AG04449 (cell line): ENCODE measurements at regions not wholly inside any gene's neighbourhood (a gene's known extent, or its start where the extent isn't known, plus 50 kb on each side); places are given as distances from the start of the nearest gene placed in this dataset.

Experiments
- CTCF ChIA-PET: fragments of 350-600 bp; formaldehyde crosslinking; extraction: SDS; loops from one replicate; lab custom pipeline; 2021; ENCODE audit warnings: antibody characterized with exemption; lab: Yijun Ruan, JAX
- POLR2A ChIA-PET: fragments of 400-600, 350-600 bp; formaldehyde crosslinking; extraction: SDS; loops from one replicate; lab custom pipeline; 2020; ENCODE audit warnings: antibody characterized with exemption, inconsistent platforms; lab: Yijun Ruan, JAX
- DNase-seq: peaks from one replicate; pipeline ENCODE4 v3.0.0-alpha.2; 2010; ENCODE audit warnings: low read depth, low spot score
- H3K4me3 ChIP-seq: 2 replicates; pipeline ENCODE4 v1.5.1; 2011; ENCODE audit warnings: low read depth, mild to moderate bottlenecking, control low read depth, low read length
- CTCF ChIP-seq: IDR thresholded peaks from one replicate; pipeline ENCODE4 v1.5.1; 2011; ENCODE audit warnings: mild to moderate bottlenecking, moderate library complexity, low read length, control low read depth, inconsistent platforms; ENCODE audit not compliant: insufficient read depth; ENCODE audit errors: missing control alignments

DNA sequence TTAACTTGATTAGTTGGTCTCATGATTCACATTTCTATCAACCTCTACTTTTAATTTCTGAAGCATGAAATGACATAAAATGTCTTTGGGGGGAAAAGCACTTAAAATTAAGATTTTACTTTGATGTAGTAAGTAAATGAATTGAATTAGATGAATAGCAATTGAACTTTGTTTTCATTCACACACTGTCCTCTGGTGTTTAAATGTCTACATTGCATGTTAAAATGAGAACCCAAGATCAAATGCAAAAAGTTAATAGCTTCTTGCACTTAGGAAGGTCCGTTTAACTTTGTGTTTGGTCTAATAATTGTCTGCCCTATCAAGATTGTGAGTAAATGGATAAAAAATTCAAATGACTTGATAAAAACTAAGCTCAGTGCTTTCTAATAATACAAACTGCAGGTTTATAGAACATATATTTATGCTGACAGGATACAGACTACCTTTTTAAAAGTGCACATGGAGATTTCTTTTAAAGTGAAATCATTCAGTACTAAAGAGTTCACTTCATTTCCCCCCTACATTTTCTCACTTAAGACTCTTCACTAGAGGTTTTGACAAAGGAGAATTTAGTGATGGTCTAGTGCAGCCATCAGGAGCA is 156.2 kb upstream of the NABP1 start:
- no peak for DNase-seq
- ChIA-PET CTCF (interaction anchor here (0.7 to 6.2 kb wide), 42 partner anchors 8 to 484 kb away, joined by 3 to 139 read pairs (median 4); no protein-coding TSS in a partner anchor), POLR2A (no interaction called here)
- peak; percentile 47 for TF ChIP-seq CTCF
- no peak overlapping the region for H3K4me3 ChIP-seq

DNA sequence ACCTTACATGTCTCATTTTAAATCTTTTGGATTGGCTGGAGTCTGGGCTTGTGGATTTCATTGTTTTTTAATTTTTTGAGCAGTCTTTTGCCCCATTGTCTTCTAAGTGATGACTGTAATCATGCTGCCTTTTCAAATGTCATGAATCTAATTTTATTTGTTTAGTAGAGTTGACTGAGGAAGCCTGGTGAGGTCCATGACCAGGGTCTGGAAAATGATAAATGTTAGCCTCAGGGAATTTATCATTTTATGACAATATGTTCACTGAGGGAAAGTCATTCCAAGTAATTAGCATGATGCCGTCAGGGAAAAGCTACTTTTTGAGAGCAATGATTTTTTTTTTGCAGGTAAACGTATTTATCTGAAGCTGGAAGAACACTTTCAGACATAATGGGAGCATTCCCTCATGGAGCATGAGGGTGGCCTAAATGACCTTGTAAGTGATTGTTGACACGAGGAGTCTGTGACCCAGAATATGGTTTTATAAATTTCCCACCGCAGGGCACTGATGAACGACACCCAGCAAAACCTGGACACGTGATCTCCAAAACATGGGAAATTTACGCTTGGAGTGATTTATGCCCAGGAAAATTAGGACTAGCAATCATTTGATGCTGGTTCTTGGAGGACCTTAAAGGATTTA is 155.3 kb upstream of the NABP1 start:
- H3K4me3 ChIP-seq: no peak overlapping the region
- ChIA-PET CTCF (interaction anchor here (0.7 to 6.2 kb wide), 23 partner anchors 9 to 470 kb away, joined by 3 to 139 read pairs (median 6); no protein-coding TSS in a partner anchor), POLR2A (no interaction called here)
- DNase-seq: no peak
- TF ChIP-seq CTCF: no peak

DNA sequence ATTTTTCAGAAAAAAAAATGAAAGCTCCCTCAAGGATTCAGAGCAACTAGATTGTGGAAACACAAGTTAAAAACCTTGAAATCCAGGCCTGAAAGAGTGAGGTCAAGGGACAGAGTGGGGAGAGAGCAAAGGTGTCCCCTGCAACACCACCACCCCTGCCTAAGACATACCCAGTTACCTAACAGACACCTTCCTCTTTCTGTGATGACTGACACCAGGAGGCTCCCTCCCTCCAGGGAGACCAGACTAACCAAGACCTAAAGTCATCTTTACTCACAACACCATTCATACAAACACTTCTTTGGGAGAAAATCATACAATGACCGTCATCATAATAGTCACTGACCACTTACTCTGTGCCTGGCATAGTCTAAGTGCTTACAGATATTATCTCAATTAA is 151.8 kb upstream of the NABP1 start:
- ChIA-PET CTCF (interaction anchor here (1.9 to 6.2 kb wide), 4 partner anchors 11 to 474 kb away, joined by 5 to 139 read pairs (median 62); no protein-coding TSS in a partner anchor), POLR2A (no interaction called here)

GRCh38 chr2:191526536-191526935 is 151.4 kb upstream of the NABP1 start:
- CTCF ChIA-PET: interaction anchor here (3.8 to 6.2 kb wide), 3 partner anchors 11 to 474 kb away, joined by 16 to 139 read pairs (median 108); no protein-coding TSS in a partner anchor
- no peak for TF ChIP-seq CTCF
- POLR2A ChIA-PET: no interaction called here
- DNase-seq: no peak
- H3K4me3 ChIP-seq: no peak overlapping the region

More for the DNA sequence above, 151.8 kb upstream of the NABP1 start:
- no peak for TF ChIP-seq CTCF
- H3K4me3 ChIP-seq: no peak overlapping the region
- DNase-seq: no peak

DNA sequence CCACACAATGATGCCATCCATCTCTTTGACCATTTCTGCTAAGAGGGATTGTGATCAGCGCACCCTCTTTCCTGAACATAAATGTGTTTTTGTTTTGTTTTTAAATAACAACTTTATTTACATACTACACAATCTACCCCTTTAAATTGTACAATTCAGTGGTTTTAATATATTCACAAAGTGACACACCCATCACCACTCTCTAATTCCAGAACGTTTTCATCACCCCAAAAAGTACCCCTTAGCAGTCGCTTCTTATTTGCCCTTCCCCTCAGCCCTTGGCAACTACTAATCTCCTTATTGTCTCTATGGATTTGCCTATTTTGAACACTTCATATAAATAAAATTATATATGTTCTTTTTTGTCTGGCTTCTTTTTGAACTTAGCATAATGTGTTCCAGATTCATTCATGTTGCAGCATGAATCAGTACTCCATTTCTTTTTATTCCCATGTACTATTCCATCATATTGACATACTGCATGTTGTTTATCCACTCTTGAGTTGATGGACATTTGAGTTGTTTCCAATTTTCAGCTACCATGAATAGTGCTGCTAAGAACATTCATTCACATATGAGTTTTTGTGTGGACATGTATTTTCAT is 150.9 kb upstream of the NABP1 start:
- ChIA-PET POLR2A (no interaction called here), CTCF (interaction anchor here (1.3 to 6.2 kb wide), 4 partner anchors 12 to 475 kb away, joined by 4 to 139 read pairs (median 62); no protein-coding TSS in a partner anchor)
- TF ChIP-seq CTCF: no peak
- DNase-seq: no peak
- H3K4me3 ChIP-seq: no peak overlapping the region

DNA sequence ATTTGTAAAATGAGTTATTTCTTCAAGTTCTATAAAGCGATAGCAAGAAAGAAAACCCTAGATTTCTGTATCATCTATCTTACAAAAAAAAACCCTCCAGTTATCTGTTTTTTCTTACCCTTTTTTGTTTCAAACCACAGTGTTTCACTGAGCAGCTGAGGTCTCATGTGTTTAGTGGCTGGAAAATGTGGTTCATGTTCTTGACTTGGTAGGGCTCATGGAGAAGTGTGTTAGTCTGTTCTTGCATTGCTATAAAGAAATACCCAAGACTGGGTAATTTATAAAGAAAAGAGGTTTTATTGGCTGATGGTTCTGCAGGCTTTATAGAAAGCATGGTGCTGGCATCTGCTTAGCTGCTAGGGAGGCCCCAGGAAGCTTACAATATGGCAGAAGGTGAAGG is 147.3 kb upstream of the NABP1 start:
- DNase-seq: no peak
- CTCF ChIA-PET: interaction anchor here (1.2 to 1.4 kb wide), 3 partner anchors 9 to 300 kb away, joined by 3 read pairs; no protein-coding TSS in a partner anchor
- no peak for TF ChIP-seq CTCF
- POLR2A ChIA-PET: no interaction called here
- no peak overlapping the region for H3K4me3 ChIP-seq
